ENCODE measurements at regions not wholly inside any gene's neighbourhood (a gene's known extent, or its start where the extent isn't known, plus 50 kb on each side); places are given as distances from the start of the nearest gene placed in this dataset.

- in situ Hi-C loops (cut with HindIII; ENCODE audit: low sequenced_read_pairs) = no loop called here
- no peak for TF ChIP-seq CTCF (IDR thresholded peaks at IDR 0.05; ENCODE audit: low read depth, low read length, missing control alignments)
- no peak for DNase-seq (ENCODE audit: low read depth)
- no peak overlapping the region for H3K4me3 ChIP-seq (ENCODE audit: low read depth, low read length)
Measured at GRCh38 chr6:155980014-155980767, 524.6 kb upstream of the NOX3 start.

GRCh38 chr6:155975506-155975905, 519.9 kb upstream of the NOX3 start:
- H3K4me3 ChIP-seq (ENCODE audit: low read depth, low read length) = no peak overlapping the region
- in situ Hi-C loops (cut with HindIII; ENCODE audit: low sequenced_read_pairs) = no loop called here
- DNase-seq (ENCODE audit: low read depth) = no peak
- TF ChIP-seq CTCF (IDR thresholded peaks at IDR 0.05; ENCODE audit: low read depth, low read length, missing control alignments) = no peak

GRCh38 chr6:155974811-155975323, 519.2 kb upstream of the NOX3 start:
- in situ Hi-C loops (cut with HindIII; ENCODE audit: low sequenced_read_pairs) = no loop called here
- no peak for TF ChIP-seq CTCF (IDR thresholded peaks at IDR 0.05; ENCODE audit: low read depth, low read length, missing control alignments)
- DNase-seq (ENCODE audit: low read depth) = no peak
- H3K4me3 ChIP-seq (ENCODE audit: low read depth, low read length) = no peak overlapping the region

GRCh38 chr6:155974359-155974758, 518.7 kb upstream of the NOX3 start:
- H3K4me3 ChIP-seq (ENCODE audit: low read depth, low read length) = no peak overlapping the region
- in situ Hi-C loops (cut with HindIII; ENCODE audit: low sequenced_read_pairs) = no loop called here
- TF ChIP-seq CTCF (IDR thresholded peaks at IDR 0.05; ENCODE audit: low read depth, low read length, missing control alignments) = no peak
- no peak for DNase-seq (ENCODE audit: low read depth)

- in situ Hi-C loops (cut with HindIII; ENCODE audit: low sequenced_read_pairs) = no loop called here
- no peak overlapping the region for H3K4me3 ChIP-seq (ENCODE audit: low read depth, low read length)
- DNase-seq (ENCODE audit: low read depth) = no peak
- no peak for TF ChIP-seq CTCF (IDR thresholded peaks at IDR 0.05; ENCODE audit: low read depth, low read length, missing control alignments)
Measured at GRCh38 chr6:155970876-155971708, 515.5 kb upstream of the NOX3 start.

GRCh38 chr6:155970472-155970871, 514.8 kb upstream of the NOX3 start:
- in situ Hi-C loops (cut with HindIII; ENCODE audit: low sequenced_read_pairs) = no loop called here
- DNase-seq (ENCODE audit: low read depth) = no peak
- H3K4me3 ChIP-seq (ENCODE audit: low read depth, low read length) = no peak overlapping the region
- TF ChIP-seq CTCF (IDR thresholded peaks at IDR 0.05; ENCODE audit: low read depth, low read length, missing control alignments) = no peak

Data from astrocyte of the cerebellum (primary cell).